ENCODE measurements at regions not wholly inside any gene's neighbourhood (a gene's known extent, or its start where the extent isn't known, plus 50 kb on each side); places are given as distances from the start of the nearest gene placed in this dataset.

DNA sequence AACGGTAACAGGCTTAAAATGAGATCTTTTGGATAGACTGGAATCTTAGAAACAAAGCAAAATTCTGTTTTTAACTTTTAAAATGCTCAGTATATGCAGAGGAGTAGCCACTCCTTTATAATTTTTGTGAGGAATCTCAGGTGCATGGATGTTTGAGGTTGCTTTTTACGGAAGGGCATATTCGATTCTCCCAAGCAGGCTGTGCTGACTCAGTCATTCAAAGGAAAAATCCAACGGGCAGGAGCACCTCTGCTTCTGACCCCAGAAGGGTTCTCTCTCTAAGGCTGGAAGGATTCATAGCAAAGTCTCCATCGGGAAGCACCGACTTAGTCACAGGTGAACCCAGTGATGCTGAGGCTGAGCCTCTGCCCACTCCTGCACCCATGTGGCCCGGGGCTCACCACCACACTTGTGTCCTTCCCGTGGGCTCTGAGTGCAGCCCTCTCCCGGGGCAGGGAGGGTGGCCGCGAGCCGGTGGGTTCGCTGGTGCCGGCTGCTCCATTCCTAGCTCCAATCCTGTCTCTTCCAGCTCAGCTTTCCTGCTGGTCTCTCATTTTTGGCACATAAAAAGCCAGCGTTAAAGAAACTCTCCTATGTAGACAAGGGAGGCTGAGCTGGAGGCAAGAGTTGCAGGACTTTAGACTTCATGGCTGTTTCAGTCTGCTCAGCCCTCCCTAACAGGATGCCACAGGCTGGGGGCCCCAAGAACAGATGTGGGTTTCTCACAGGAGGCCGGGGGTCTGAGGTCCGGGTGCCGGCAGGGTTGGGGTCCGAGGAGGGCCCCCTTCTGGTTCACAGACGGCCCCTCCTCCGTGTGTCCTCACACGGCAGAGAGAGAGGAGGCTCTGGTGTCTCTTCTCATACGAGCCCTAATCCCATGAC, 135.6 kb upstream of the LPCAT1 start:
- no peak for TF ChIP-seq POLR2A (IDR thresholded peaks at IDR 0.05)
- TF ChIP-seq, protein P1, sequence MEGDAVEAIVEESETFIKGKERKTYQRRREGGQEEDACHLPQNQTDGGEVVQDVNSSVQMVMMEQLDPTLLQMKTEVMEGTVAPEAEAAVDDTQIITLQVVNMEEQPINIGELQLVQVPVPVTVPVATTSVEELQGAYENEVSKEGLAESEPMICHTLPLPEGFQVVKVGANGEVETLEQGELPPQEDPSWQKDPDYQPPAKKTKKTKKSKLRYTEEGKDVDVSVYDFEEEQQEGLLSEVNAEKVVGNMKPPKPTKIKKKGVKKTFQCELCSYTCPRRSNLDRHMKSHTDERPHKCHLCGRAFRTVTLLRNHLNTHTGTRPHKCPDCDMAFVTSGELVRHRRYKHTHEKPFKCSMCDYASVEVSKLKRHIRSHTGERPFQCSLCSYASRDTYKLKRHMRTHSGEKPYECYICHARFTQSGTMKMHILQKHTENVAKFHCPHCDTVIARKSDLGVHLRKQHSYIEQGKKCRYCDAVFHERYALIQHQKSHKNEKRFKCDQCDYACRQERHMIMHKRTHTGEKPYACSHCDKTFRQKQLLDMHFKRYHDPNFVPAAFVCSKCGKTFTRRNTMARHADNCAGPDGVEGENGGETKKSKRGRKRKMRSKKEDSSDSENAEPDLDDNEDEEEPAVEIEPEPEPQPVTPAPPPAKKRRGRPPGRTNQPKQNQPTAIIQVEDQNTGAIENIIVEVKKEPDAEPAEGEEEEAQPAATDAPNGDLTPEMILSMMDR (IDR thresholded peaks at IDR 0.05 in 8 of 11, conservative IDR thresholded peaks at IDR 0.05 in 3 of 11), result no peak
- no peak for TF ChIP-seq POLR2AphosphoS5 (IDR thresholded peaks at IDR 0.05)

All from spleen (tissue), 7 donors.